ENCODE measurements at regions not wholly inside any gene's neighbourhood (a gene's known extent, or its start where the extent isn't known, plus 50 kb on each side); places are given as distances from the start of the nearest gene placed in this dataset. TPM values are rescaled to one million over a fixed set of nuclear protein-coding genes. Genes with fewer than 3 reads are reported as not detected.

GRCh38 chr4:55296096-55296495, 49.9 kb upstream of the SRD5A3 start:
- BruUV-seq (replicated peaks) = no TSS peak
- Histone ChIP-seq H3K36me3 (ENCODE audit: control insufficient read depth in 2 of 2, extremely low read depth in 1 of 2, insufficient read depth in 2 of 2, low read length in 2 of 2) (no peaks in the 10 kb centered on the region), H3K4me1 (ENCODE audit: control insufficient read depth, extremely low read depth, insufficient read depth, low read length) (peaks cover 20% of the 10 kb centered on the region), H3K9me1 (replicated peaks; ENCODE audit: control insufficient read depth, extremely low read depth, insufficient read depth, low read length) (no peaks in the 10 kb centered on the region), H3K27ac (ENCODE audit: insufficient read depth, low read depth, low read length) (no peak overlapping the region), H3K27me3 (ENCODE audit: control insufficient read depth in 2 of 2, insufficient read depth in 2 of 2, low read length in 2 of 2) (peaks cover 0 to 4% of the 10 kb centered on the region in 2 experiments), H3K9me3 (replicated peaks; ENCODE audit: control insufficient read depth, insufficient read depth, low read length) (no peaks in the 10 kb centered on the region), H3K9ac (replicated peaks; ENCODE audit: extremely low read depth, insufficient read depth, low read length) (no peak overlapping the region), H3K4me3 (replicated peaks in 1 of 3; ENCODE audit: insufficient read depth in 1 of 3, low read depth in 1 of 3, low read length in 3 of 3) (no peak overlapping the region), H3K4me2 (ENCODE audit: insufficient read depth, low read length) (peak overlapping the region; percentile 80), H2AFZ (ENCODE audit: low read depth, low read length) (no peak overlapping the region), H4K20me1 (replicated peaks; ENCODE audit: control insufficient read depth, extremely low read depth, insufficient read depth, low read length) (no peaks in the 10 kb centered on the region), H3K79me2 (ENCODE audit: control insufficient read depth, insufficient read depth, low read length) (no peaks in the 10 kb centered on the region)
- intact Hi-C loops (cut with micrococcal nuclease) (loop anchor here (1.0 to 5.0 kb wide), 3 partner anchors 21 to 44 kb away; no protein-coding TSS in a partner anchor), dilution Hi-C loops (cut with MboI; ENCODE audit: extremely low pct_ligation_motif_present, low sequenced_read_pairs) (no loop called here)
- ChIA-PET CTCF (interaction anchor here (1.0 to 1.9 kb wide), 2 partner anchors 16 to 22 kb away, joined by 4 to 7 read pairs; no protein-coding TSS in a partner anchor), POLR2A (interaction anchor here (0.9 kb wide), 1 partner anchor 170 kb away, joined by 3 read pairs; the partner anchor contains the start of gene KDR)
- FAIRE-seq = peak; percentile 69
- DNase-seq (ENCODE audit: low read depth, low spot score) = peak; percentile 85
- TF ChIP-seq POLR2A (IDR thresholded peaks at IDR 0.05; ENCODE audit: low read depth, low read length) = no peak
- peak; percentile 54 for TF ChIP-seq POLR2AphosphoS5 (IDR thresholded peaks at IDR 0.05; ENCODE audit: insufficient read depth, low read depth, low read length)
- TF ChIP-seq GATA2 (IDR thresholded peaks at IDR 0.05; ENCODE audit: insufficient read depth, insufficient read length, low read depth, low read length) = peak; percentile 67
- TF ChIP-seq JUN (IDR thresholded peaks at IDR 0.05; ENCODE audit: borderline replicate concordance, insufficient read depth, insufficient read length, low read depth) = peak; percentile 68
- TF ChIP-seq FOS (IDR thresholded peaks at IDR 0.05; ENCODE audit: borderline replicate concordance, insufficient read depth, low read length) = peak; percentile 77

Small RNA genes lying in the stretch of these regions (small RNA-seq; reads per million reads assigned to genes)
- gene RN7SL822P (ENCODE audit: insufficient read depth, insufficient read length, low read depth, low replicate concordance) (not detected), gene RNU6-746P (ENCODE audit: insufficient read depth, insufficient read length, low read depth, low replicate concordance) (not detected)

Data from endothelial cell of umbilical vein (primary cell).